ENCODE measurements at regions not wholly inside any gene's neighbourhood (a gene's known extent, or its start where the extent isn't known, plus 50 kb on each side); places are given as distances from the start of the nearest gene placed in this dataset.

GRCh38 chr4:10180603-10180926 lies 64.0 kb upstream of the WDR1 start (continued):
- no peak for TF ChIP-seq REST (IDR thresholded peaks at IDR 0.05; ENCODE audit: unreplicated experiment)

GRCh38 chr4:10179957-10180602 lies 63.5 kb upstream of the WDR1 start:
- Histone ChIP-seq H2AFZ (no peak overlapping the region), H3K27ac (ENCODE audit: low read depth) (no peak overlapping the region), H3K4me1 (ENCODE audit: insufficient read depth) (no peaks in the 10 kb centered on the region), H3K79me2 (replicated peaks; ENCODE audit: insufficient read depth) (no peaks in the 10 kb centered on the region), H3K36me3 (ENCODE audit: insufficient read depth) (no peaks in the 10 kb centered on the region), H4K20me1 (replicated peaks; ENCODE audit: insufficient read depth) (no peaks in the 10 kb centered on the region), H3F3A (replicated peaks; ENCODE audit: low read depth) (no peaks in the 10 kb centered on the region), H3K27me3 (ENCODE audit: insufficient read depth) (no peaks in the 10 kb centered on the region), H3K4me2 (no peak overlapping the region), H3K9me2 (ENCODE audit: insufficient read depth) (peaks cover 13% of the 10 kb centered on the region; the same call in 1 of the 2 replicates), H3K4me3 (no peak overlapping the region)
- Mint-ChIP-seq H3K27me3 (ENCODE audit: insufficient read depth, low read depth, poor library complexity) (no peaks in the 10 kb centered on the region), H3K9me3 (no peaks in the 10 kb centered on the region; the same call in 2 of the 3 replicates), H3K27ac (no peak overlapping the region), H3K36me3 (ENCODE audit: low read depth) (no peaks in the 10 kb centered on the region), H3K4me1 (no peaks in the 10 kb centered on the region), H3K4me3 (no peak overlapping the region)
- TF ChIP-seq ZNF331 (CRISPR knock-in tag; IDR thresholded peaks at IDR 0.05; ENCODE audit: low read depth) (no peak), JUNB (IDR thresholded peaks at IDR 0.05; ENCODE audit: unreplicated experiment) (no peak), EZH2 (IDR thresholded peaks at IDR 0.05; ENCODE audit: low read depth, unreplicated experiment) (no peak), ZNF462 (CRISPR knock-in tag; IDR thresholded peaks at IDR 0.05) (no peak), POLR2AphosphoS5 (IDR thresholded peaks at IDR 0.05; ENCODE audit: low read depth) (no peak), REST (IDR thresholded peaks at IDR 0.05; ENCODE audit: unreplicated experiment) (no peak), NANOG (IDR thresholded peaks at IDR 0.05; ENCODE audit: borderline replicate concordance) (no peak), STAT1 (IDR thresholded peaks at IDR 0.05; ENCODE audit: unreplicated experiment) (no peak)
- ATAC-seq: no peak
- DNase-seq (ENCODE audit: low spot score): no peak

Data from GM23338 (cell line).